Gastrocnemius medialis (tissue), 4 donors: ENCODE measurements at regions not wholly inside any gene's neighbourhood (a gene's known extent, or its start where the extent isn't known, plus 50 kb on each side); places are given as distances from the start of the nearest gene placed in this dataset.

Experiments
- CTCF ChIP-seq, 5 experiments: fragments of 450-650 bp in 3 of 5; fragments of 200-600 bp in 2 of 5; sonication (generic) in 2 of 5; IDR thresholded peaks in 4 of 5; conservative IDR thresholded peaks in 1 of 5; 1 replicate in 4 of 5; 2 replicates in 1 of 5; pipeline ENCODE4 v1.5.1; 2016 to 2019; ENCODE audit warnings: antibody characterized with exemption in 5 of 5, mild to moderate bottlenecking in 3 of 5, moderate library complexity in 3 of 5
- POLR2A ChIP-seq, 2 donors: fragments of 450-650 bp; IDR thresholded peaks; one replicate each; pipeline ENCODE4 v1.6.1; 2017; ENCODE audit warnings: antibody characterized with exemption in 2 of 2, mild to moderate bottlenecking in 2 of 2, moderate library complexity in 2 of 2

GRCh38 chr13:33956346-33956745, 138.4 kb downstream of the RFC3 start:
- TF ChIP-seq CTCF (IDR thresholded peaks at IDR 0.05 in 4 of 5, conservative IDR thresholded peaks at IDR 0.05 in 1 of 5) (no peak), POLR2A (IDR thresholded peaks at IDR 0.05) (no peak)
